Lower lobe of right lung (tissue), 2 donors: ENCODE measurements at regions not wholly inside any gene's neighbourhood (a gene's known extent, or its start where the extent isn't known, plus 50 kb on each side); places are given as distances from the start of the nearest gene placed in this dataset.

ENCODE experiments used
- ATAC-seq, 2 donors: fragments of 200-7000 bp; cut with Tn5 transposase; one replicate each; pipeline ENCODE4 v1.9.1; 2020 to 2022; ENCODE audit warnings: mild to moderate bottlenecking in 2 of 2, moderate library complexity in 2 of 2
- DNase-seq: peaks from one replicate; pipeline ENCODE4 v3.0.0-alpha.2; 2020
- H3K27ac ChIP-seq: fragments of 200-600 bp; one replicate; pipeline ENCODE4 v1.8.0; 2022
- H3K27me3 ChIP-seq: fragments of 200-600 bp; one replicate; pipeline ENCODE4 v1.8.0; 2022; ENCODE audit warnings: low read depth
- H3K36me3 ChIP-seq: fragments of 200-600 bp; one replicate; pipeline ENCODE4 v1.8.0; 2022; ENCODE audit warnings: mild to moderate bottlenecking
- H3K4me1 ChIP-seq: fragments of 200-600 bp; one replicate; pipeline ENCODE4 v1.8.0; 2022
- H3K4me3 ChIP-seq: fragments of 200-600 bp; one replicate; pipeline ENCODE4 v1.8.0; 2022; ENCODE audit warnings: mild to moderate bottlenecking
- H3K9me3 ChIP-seq: fragments of 200-600 bp; one replicate; pipeline ENCODE4 v1.8.0; 2022
- intact Hi-C: fragments of 100-400 bp; cut with DNase I; formaldehyde crosslinking; loops from one replicate; pipeline ENCODE4 v1.11.0; 2022
- TF ChIP-seq, protein P1 (sequence below): fragments of 200-600 bp; IDR thresholded peaks from one replicate; pipeline ENCODE4 v1.8.0; 2022; ENCODE audit warnings: antibody characterized with exemption, mild to moderate bottlenecking
- donor health status: DM: no; HTN: yes; CAD: no; lungs with severe emphysema.

DNA sequence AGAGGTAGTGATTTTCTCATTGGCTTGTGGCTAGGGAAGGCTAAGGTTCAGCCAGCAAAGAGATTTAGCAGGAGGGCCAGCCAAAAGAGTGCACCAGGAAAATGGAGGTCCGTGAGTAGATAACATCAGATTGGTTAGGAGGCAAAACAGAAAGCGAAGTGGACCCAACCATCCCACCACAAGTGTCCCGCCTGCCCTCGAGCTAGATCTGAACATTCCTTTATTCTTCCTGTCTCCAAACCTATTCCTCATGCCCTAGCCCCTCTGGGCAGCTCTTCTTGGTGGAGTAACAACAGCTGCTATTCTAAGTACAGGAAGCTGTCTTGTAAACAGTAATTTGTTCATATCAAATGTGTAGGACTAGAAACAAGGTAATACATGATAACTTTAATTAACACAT is 85.7 kb upstream of the BET1 start:
- Histone ChIP-seq H3K9me3 (no peaks in the 10 kb centered on the region), H3K27me3 (no peaks in the 10 kb centered on the region), H3K36me3 (no peaks in the 10 kb centered on the region), H3K4me3 (no peak overlapping the region), H3K27ac (no peak overlapping the region), H3K4me1 (peaks cover 17% of the 10 kb centered on the region)
- ATAC-seq (no peak), DNase-seq (no peak)
- intact Hi-C loops, result loop anchor here (10.0 kb wide), 1 partner anchor 185 kb away; the partner anchor contains the start of gene GNGT1
- TF ChIP-seq, protein P1, sequence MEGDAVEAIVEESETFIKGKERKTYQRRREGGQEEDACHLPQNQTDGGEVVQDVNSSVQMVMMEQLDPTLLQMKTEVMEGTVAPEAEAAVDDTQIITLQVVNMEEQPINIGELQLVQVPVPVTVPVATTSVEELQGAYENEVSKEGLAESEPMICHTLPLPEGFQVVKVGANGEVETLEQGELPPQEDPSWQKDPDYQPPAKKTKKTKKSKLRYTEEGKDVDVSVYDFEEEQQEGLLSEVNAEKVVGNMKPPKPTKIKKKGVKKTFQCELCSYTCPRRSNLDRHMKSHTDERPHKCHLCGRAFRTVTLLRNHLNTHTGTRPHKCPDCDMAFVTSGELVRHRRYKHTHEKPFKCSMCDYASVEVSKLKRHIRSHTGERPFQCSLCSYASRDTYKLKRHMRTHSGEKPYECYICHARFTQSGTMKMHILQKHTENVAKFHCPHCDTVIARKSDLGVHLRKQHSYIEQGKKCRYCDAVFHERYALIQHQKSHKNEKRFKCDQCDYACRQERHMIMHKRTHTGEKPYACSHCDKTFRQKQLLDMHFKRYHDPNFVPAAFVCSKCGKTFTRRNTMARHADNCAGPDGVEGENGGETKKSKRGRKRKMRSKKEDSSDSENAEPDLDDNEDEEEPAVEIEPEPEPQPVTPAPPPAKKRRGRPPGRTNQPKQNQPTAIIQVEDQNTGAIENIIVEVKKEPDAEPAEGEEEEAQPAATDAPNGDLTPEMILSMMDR, result no peak

DNA sequence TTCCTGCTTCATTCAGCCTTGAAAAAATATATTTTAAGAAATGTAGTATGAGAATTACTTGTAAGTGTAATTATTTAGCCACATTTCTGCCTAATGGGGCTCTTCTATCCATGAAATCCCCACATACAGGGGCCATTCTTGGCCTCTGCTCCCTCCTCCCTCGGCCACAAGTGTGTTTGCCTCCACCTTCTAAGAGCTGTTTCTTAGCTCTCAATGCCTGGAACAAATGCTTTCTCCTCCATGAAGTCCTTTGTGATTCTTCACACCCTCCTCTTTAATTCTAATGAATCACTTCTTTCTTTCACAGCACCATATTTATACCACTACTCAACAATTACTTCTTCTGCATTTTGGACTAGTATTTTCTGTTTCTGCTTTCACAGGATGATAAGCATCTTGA is 88.8 kb upstream of the BET1 start:
- intact Hi-C loops, result no loop called here
- no peak for DNase-seq

GRCh38 chr7:94094298-94094697 is 90.1 kb upstream of the BET1 start:
- TF ChIP-seq, protein P1, result no peak
- no peaks in the 10 kb centered on the region for H3K9me3 ChIP-seq
- no peaks in the 10 kb centered on the region for H3K36me3 ChIP-seq
- no peak overlapping the region for H3K4me3 ChIP-seq
- no peaks in the 10 kb centered on the region for H3K4me1 ChIP-seq
- intact Hi-C loops, result no loop called here
- H3K27ac ChIP-seq, result no peak overlapping the region
- no peak for DNase-seq
- ATAC-seq, result no peak
- no peaks in the 10 kb centered on the region for H3K27me3 ChIP-seq

More for the DNA sequence above, 88.8 kb upstream of the BET1 start:
- H3K27me3 ChIP-seq, result no peaks in the 10 kb centered on the region
- ATAC-seq, result no peak
- H3K4me3 ChIP-seq, result no peak overlapping the region
- H3K9me3 ChIP-seq, result no peaks in the 10 kb centered on the region
- TF ChIP-seq, protein P1, result no peak
- peaks cover 8% of the 10 kb centered on the region for H3K4me1 ChIP-seq
- H3K27ac ChIP-seq, result no peak overlapping the region
- no peaks in the 10 kb centered on the region for H3K36me3 ChIP-seq

GRCh38 chr7:94095316-94096009 is 91.3 kb upstream of the BET1 start:
- Histone ChIP-seq H3K9me3 (no peaks in the 10 kb centered on the region), H3K27me3 (no peaks in the 10 kb centered on the region), H3K4me3 (no peak overlapping the region), H3K36me3 (no peaks in the 10 kb centered on the region), H3K4me1 (no peaks in the 10 kb centered on the region), H3K27ac (no peak overlapping the region)
- no peak for DNase-seq
- TF ChIP-seq, protein P1, result no peak
- intact Hi-C loops, result no loop called here
- ATAC-seq, result no peak

GRCh38 chr7:94099679-94100078 is 95.5 kb upstream of the BET1 start:
- no peak overlapping the region for H3K27ac ChIP-seq
- H3K27me3 ChIP-seq, result no peaks in the 10 kb centered on the region
- no peak for ATAC-seq
- H3K9me3 ChIP-seq, result no peaks in the 10 kb centered on the region
- H3K4me1 ChIP-seq, result no peaks in the 10 kb centered on the region
- H3K4me3 ChIP-seq, result no peak overlapping the region
- TF ChIP-seq, protein P1, result no peak
- intact Hi-C loops, result no loop called here
- no peaks in the 10 kb centered on the region for H3K36me3 ChIP-seq
- no peak for DNase-seq
